ENCODE measurements at regions not wholly inside any gene's neighbourhood (a gene's known extent, or its start where the extent isn't known, plus 50 kb on each side); places are given as distances from the start of the nearest gene placed in this dataset.
"Not testable (repeated sequence)": the region's sequence is repeated elsewhere in the genome, so short reads cannot be mapped to it uniquely, and the experiment has no call there.

GRCh38 chr3:3301476-3301875, 122.0 kb upstream of the CRBN start:
- H3K27me3 Mint-ChIP-seq (ENCODE audit: low read depth): no peaks in the 10 kb centered on the region
- H3K9me3 Mint-ChIP-seq: no peaks in the 10 kb centered on the region
- H3K36me3 Mint-ChIP-seq (ENCODE audit: low read depth): no peaks in the 10 kb centered on the region
- no peak for DNase-seq (ENCODE audit: low read depth, low spot score)
- no peak for TF ChIP-seq CTCF (conservative IDR thresholded peaks at IDR 0.05)
- H3K27ac Mint-ChIP-seq (ENCODE audit: unreplicated experiment): no peak overlapping the region
- no peak overlapping the region for H3K4me3 Mint-ChIP-seq
- H3K4me1 Mint-ChIP-seq: peaks cover 5% of the 10 kb centered on the region

GRCh38 chr3:3296979-3297381, 117.5 kb upstream of the CRBN start:
- Mint-ChIP-seq H3K4me1 (peaks cover 5% of the 10 kb centered on the region), H3K27me3 (ENCODE audit: low read depth) (no peaks in the 10 kb centered on the region), H3K4me3 (no peak overlapping the region), H3K27ac (ENCODE audit: unreplicated experiment) (no peak overlapping the region), H3K36me3 (ENCODE audit: low read depth) (peaks cover 6% of the 10 kb centered on the region), H3K9me3 (peaks cover 16% of the 10 kb centered on the region)
- DNase-seq (ENCODE audit: low read depth, low spot score): no peak
- no peak for TF ChIP-seq CTCF (conservative IDR thresholded peaks at IDR 0.05)

- no peak overlapping the region for H3K4me3 Mint-ChIP-seq
- H3K27me3 Mint-ChIP-seq (ENCODE audit: low read depth): no peaks in the 10 kb centered on the region
- no peak overlapping the region for H3K27ac Mint-ChIP-seq (ENCODE audit: unreplicated experiment)
- peaks cover 5% of the 10 kb centered on the region for H3K4me1 Mint-ChIP-seq
- DNase-seq (ENCODE audit: low read depth, low spot score): no peak
- H3K9me3 Mint-ChIP-seq: peaks cover 20% of the 10 kb centered on the region
- peaks cover 6% of the 10 kb centered on the region for H3K36me3 Mint-ChIP-seq (ENCODE audit: low read depth)
- TF ChIP-seq CTCF (conservative IDR thresholded peaks at IDR 0.05): no peak
Measured at GRCh38 chr3:3295586-3295985, 116.1 kb upstream of the CRBN start.

GRCh38 chr3:3291756-3292283, 112.3 kb upstream of the CRBN start:
- H3K9me3 Mint-ChIP-seq: peaks cover 22% of the 10 kb centered on the region
- DNase-seq (ENCODE audit: low read depth, low spot score); H3K27ac Mint-ChIP-seq (ENCODE audit: unreplicated experiment); H3K36me3 Mint-ChIP-seq (ENCODE audit: low read depth); H3K4me1 Mint-ChIP-seq; H3K27me3 Mint-ChIP-seq (ENCODE audit: low read depth); H3K4me3 Mint-ChIP-seq: not testable (repeated sequence)

- Mint-ChIP-seq H3K27ac (ENCODE audit: unreplicated experiment) (no peak overlapping the region), H3K9me3 (peaks cover 7% of the 10 kb centered on the region), H3K36me3 (ENCODE audit: low read depth) (no peaks in the 10 kb centered on the region), H3K4me3 (no peak overlapping the region), H3K27me3 (ENCODE audit: low read depth) (peaks cover 3% of the 10 kb centered on the region), H3K4me1 (no peaks in the 10 kb centered on the region)
- no peak for DNase-seq (ENCODE audit: low read depth, low spot score)
- TF ChIP-seq CTCF (conservative IDR thresholded peaks at IDR 0.05): no peak
Measured at GRCh38 chr3:3288255-3288654, 108.8 kb upstream of the CRBN start.

- no peaks in the 10 kb centered on the region for H3K36me3 Mint-ChIP-seq (ENCODE audit: low read depth)
- no peaks in the 10 kb centered on the region for H3K4me1 Mint-ChIP-seq
- H3K27ac Mint-ChIP-seq (ENCODE audit: unreplicated experiment): no peak overlapping the region
- no peak overlapping the region for H3K4me3 Mint-ChIP-seq
- no peak for TF ChIP-seq CTCF (conservative IDR thresholded peaks at IDR 0.05)
- no peak for DNase-seq (ENCODE audit: low read depth, low spot score)
- H3K9me3 Mint-ChIP-seq: peaks cover 5% of the 10 kb centered on the region
- peaks cover 3% of the 10 kb centered on the region for H3K27me3 Mint-ChIP-seq (ENCODE audit: low read depth)
Measured at GRCh38 chr3:3286014-3286413, 106.5 kb upstream of the CRBN start.
